HL-60 (cell line): ENCODE measurements at regions not wholly inside any gene's neighbourhood (a gene's known extent, or its start where the extent isn't known, plus 50 kb on each side); places are given as distances from the start of the nearest gene placed in this dataset.

ENCODE experiments used
- DNase-seq, 2 experiments: peaks; one replicate each; pipeline ENCODE4 v3.0.0-alpha.2; 2010 to 2020; ENCODE audit warnings: low read depth in 1 of 2, low spot score in 1 of 2
- H3K27ac ChIP-seq: fragments of 250-450 bp; sonication (Bioruptor Pico); replicated peaks from 2 replicates; pipeline ENCODE4 v1.5.1; 2020; ENCODE audit warnings: mild to moderate bottlenecking, moderate library complexity
- H3K27me3 ChIP-seq: fragments of 250-450 bp; sonication (Bioruptor Pico); 2 replicates; pipeline ENCODE4 v1.5.1; 2021; ENCODE audit warnings: mild to moderate bottlenecking, moderate library complexity; ENCODE audit not compliant: insufficient read depth, poor library complexity, severe bottlenecking
- H3K4me3 ChIP-seq: replicated peaks from 2 replicates; pipeline ENCODE4 v1.5.1; 2011; ENCODE audit warnings: mild to moderate bottlenecking, control low read depth, low read length; ENCODE audit not compliant: insufficient read depth
- GABPA ChIP-seq: IDR thresholded peaks from 2 replicates; pipeline ENCODE4 v1.6.1; 2012; ENCODE audit warnings: low read depth
- POLR2AphosphoS5 ChIP-seq: IDR thresholded peaks from 2 replicates; pipeline ENCODE4 v1.6.1; 2012; ENCODE audit warnings: low read depth
- SPI1 ChIP-seq: IDR thresholded peaks from 2 replicates; pipeline ENCODE4 v1.6.1; 2012; ENCODE audit warnings: low read depth, mild to moderate bottlenecking, borderline replicate concordance
- TF ChIP-seq, protein P1 (sequence below): IDR thresholded peaks from one replicate; pipeline ENCODE4 v1.5.1; 2011; ENCODE audit warnings: low read length, control low read depth, inconsistent platforms; ENCODE audit not compliant: insufficient read depth
- TF ChIP-seq, protein P2 (sequence below): IDR thresholded peaks from 2 replicates; pipeline ENCODE4 v1.6.1; 2012; ENCODE audit warnings: low read depth; ENCODE audit not compliant: insufficient replicate concordance

DNA sequence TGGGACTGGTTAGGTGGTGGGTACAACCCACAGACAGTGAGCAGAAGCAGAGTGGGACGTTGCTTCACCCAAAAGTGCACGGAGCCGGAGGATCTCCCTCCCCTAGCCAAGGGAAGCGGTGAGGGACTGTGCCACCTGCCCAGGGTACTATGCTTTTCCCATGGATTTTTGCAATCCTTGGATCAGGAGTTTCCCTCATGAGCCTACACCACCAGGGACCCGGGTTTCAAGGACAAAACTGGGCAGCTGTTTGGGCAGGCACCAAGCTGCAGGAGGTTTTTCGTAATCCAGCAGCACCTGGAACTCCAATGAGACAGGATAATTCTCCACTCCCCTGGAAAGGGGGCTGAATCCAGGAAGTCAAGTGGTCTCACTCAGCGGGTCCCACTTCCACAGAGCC is 209.1 kb upstream of the CXCL12 start:
- H3K4me3 ChIP-seq: no peak overlapping the region
- no peak for TF ChIP-seq POLR2AphosphoS5
- no peak for TF ChIP-seq SPI1
- no peak for TF ChIP-seq GABPA
- TF ChIP-seq, protein P1, sequence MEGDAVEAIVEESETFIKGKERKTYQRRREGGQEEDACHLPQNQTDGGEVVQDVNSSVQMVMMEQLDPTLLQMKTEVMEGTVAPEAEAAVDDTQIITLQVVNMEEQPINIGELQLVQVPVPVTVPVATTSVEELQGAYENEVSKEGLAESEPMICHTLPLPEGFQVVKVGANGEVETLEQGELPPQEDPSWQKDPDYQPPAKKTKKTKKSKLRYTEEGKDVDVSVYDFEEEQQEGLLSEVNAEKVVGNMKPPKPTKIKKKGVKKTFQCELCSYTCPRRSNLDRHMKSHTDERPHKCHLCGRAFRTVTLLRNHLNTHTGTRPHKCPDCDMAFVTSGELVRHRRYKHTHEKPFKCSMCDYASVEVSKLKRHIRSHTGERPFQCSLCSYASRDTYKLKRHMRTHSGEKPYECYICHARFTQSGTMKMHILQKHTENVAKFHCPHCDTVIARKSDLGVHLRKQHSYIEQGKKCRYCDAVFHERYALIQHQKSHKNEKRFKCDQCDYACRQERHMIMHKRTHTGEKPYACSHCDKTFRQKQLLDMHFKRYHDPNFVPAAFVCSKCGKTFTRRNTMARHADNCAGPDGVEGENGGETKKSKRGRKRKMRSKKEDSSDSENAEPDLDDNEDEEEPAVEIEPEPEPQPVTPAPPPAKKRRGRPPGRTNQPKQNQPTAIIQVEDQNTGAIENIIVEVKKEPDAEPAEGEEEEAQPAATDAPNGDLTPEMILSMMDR: no peak
- TF ChIP-seq, protein P2, sequence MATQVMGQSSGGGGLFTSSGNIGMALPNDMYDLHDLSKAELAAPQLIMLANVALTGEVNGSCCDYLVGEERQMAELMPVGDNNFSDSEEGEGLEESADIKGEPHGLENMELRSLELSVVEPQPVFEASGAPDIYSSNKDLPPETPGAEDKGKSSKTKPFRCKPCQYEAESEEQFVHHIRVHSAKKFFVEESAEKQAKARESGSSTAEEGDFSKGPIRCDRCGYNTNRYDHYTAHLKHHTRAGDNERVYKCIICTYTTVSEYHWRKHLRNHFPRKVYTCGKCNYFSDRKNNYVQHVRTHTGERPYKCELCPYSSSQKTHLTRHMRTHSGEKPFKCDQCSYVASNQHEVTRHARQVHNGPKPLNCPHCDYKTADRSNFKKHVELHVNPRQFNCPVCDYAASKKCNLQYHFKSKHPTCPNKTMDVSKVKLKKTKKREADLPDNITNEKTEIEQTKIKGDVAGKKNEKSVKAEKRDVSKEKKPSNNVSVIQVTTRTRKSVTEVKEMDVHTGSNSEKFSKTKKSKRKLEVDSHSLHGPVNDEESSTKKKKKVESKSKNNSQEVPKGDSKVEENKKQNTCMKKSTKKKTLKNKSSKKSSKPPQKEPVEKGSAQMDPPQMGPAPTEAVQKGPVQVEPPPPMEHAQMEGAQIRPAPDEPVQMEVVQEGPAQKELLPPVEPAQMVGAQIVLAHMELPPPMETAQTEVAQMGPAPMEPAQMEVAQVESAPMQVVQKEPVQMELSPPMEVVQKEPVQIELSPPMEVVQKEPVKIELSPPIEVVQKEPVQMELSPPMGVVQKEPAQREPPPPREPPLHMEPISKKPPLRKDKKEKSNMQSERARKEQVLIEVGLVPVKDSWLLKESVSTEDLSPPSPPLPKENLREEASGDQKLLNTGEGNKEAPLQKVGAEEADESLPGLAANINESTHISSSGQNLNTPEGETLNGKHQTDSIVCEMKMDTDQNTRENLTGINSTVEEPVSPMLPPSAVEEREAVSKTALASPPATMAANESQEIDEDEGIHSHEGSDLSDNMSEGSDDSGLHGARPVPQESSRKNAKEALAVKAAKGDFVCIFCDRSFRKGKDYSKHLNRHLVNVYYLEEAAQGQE: no peak
- peaks cover 4% of the 10 kb centered on the region for H3K27me3 ChIP-seq
- no peak overlapping the region for H3K27ac ChIP-seq
- no peak for DNase-seq

DNA sequence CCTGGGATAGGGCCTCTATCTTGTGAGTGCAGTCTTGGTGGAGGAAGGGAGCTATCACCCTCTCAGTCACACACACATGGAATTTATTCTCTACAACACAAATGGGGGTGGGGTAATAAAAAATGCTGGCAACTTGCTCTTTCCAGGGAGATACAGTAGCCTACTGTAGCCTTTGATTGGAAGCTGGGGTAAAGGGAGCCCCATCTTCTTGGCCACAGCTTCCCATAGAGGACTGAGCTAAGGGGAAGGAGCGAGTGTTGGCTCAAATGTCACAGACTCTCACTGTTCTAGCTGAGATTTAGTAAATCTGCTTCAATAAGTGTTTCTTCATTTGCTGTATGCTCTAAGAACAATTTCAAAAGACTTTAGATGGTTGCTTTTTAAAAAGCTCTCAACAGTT is 222.2 kb upstream of the CXCL12 start:
- Histone ChIP-seq H3K27ac (no peak overlapping the region), H3K4me3 (no peak overlapping the region), H3K27me3 (peaks cover 4% of the 10 kb centered on the region)
- TF ChIP-seq SPI1: no peak
- TF ChIP-seq, protein P2: no peak
- TF ChIP-seq, protein P1: no peak
- DNase-seq: no peak

DNA sequence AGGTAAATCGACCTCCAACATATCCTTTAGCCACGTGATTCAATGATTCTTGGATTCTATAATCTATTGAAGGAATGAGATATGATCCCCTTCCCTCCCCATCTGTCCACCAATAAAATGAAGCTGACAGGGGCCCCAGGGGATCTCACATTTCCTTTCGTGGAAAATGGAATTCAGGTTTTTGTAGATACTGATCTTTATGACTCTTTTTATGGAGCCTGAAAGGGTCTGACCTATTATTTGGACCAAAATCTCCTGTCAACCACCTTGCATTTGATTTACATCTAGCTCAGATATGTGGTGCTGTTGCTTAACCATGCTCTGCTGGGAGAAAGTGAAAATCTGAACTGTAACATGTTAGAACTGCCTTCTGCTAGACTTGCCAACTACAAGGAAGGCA is 234.0 kb upstream of the CXCL12 start:
- no peak for DNase-seq
- H3K4me3 ChIP-seq: no peak overlapping the region
- TF ChIP-seq POLR2AphosphoS5: no peak
- no peak for TF ChIP-seq SPI1
- TF ChIP-seq, protein P1: no peak
- TF ChIP-seq, protein P2: no peak
- TF ChIP-seq GABPA: no peak
- no peak overlapping the region for H3K27ac ChIP-seq
- no peaks in the 10 kb centered on the region for H3K27me3 ChIP-seq
